MM.1S (cell line): ENCODE measurements at regions not wholly inside any gene's neighbourhood (a gene's known extent, or its start where the extent isn't known, plus 50 kb on each side); places are given as distances from the start of the nearest gene placed in this dataset.

Source experiments
- CTCF ChIP-seq: fragments of 300-600 bp; sonication (generic); IDR thresholded peaks from 2 replicates; pipeline ENCODE4 v1.5.1; 2016; ENCODE audit warnings: antibody characterized with exemption, low read length, mixed read lengths
- EZH2 ChIP-seq: fragments of 300-600 bp; sonication (generic); optimal IDR thresholded peaks from 2 replicates; pipeline ENCODE3; 2017; ENCODE audit warnings: low read depth, mild to moderate bottlenecking, antibody characterized with exemption, low read length, mixed read lengths

GRCh38 chr7:37511915-37512314 lies 63.3 kb upstream of the ELMO1 start:
- TF ChIP-seq CTCF (no peak), EZH2 (no peak)
